K562 (cell line): ENCODE measurements at regions not wholly inside any gene's neighbourhood (a gene's known extent, or its start where the extent isn't known, plus 50 kb on each side); places are given as distances from the start of the nearest gene placed in this dataset.

Source experiments
- NFATC3 ChIP-seq: fragments of 450-650 bp; IDR thresholded peaks from 2 replicates; pipeline ENCODE4 v1.6.1; 2017; ENCODE audit warnings: mild to moderate bottlenecking
- PURB ChIP-seq: sonication (generic); formaldehyde crosslinking; IDR thresholded peaks from 2 replicates; pipeline ENCODE4 v1.9.0; 2021; ENCODE audit warnings: low read depth, mild to moderate bottlenecking, missing genetic modification reagents
- PYGO2 ChIP-seq: fragments of 450-650 bp; IDR thresholded peaks from 2 replicates; pipeline ENCODE4 v1.6.1; 2016; ENCODE audit warnings: mild to moderate bottlenecking, missing genetic modification characterization, moderate library complexity, missing compliant biosample characterization
- SIRT6 ChIP-seq: IDR thresholded peaks from one replicate; pipeline ENCODE4 v1.6.1; 2012; ENCODE audit warnings: low read depth, mild to moderate bottlenecking, control low read depth, inconsistent platforms, low read length, moderate library complexity
- SMARCB1 ChIP-seq: IDR thresholded peaks from 2 replicates; pipeline ENCODE4 v1.6.1; 2011; ENCODE audit warnings: improper control_type of control experiment, low read depth; ENCODE audit not compliant: insufficient read length
- TBP ChIP-seq: optimal IDR thresholded peaks from 2 replicates; pipeline ENCODE3; 2011; ENCODE audit warnings: low read depth, low read length, improper control_type of control experiment
- ZSCAN32 ChIP-seq: fragments of 450-650 bp; formaldehyde crosslinking; IDR thresholded peaks from 2 replicates; pipeline ENCODE4 v1.4.0; 2020; ENCODE audit warnings: mild to moderate bottlenecking, moderate library complexity
- TF ChIP-seq, protein P1 (sequence below): fragments of 250-450 bp; sonication (Bioruptor Pico); IDR thresholded peaks from 2 replicates; pipeline ENCODE4 v1.5.0; 2020; ENCODE audit warnings: mild to moderate bottlenecking, borderline replicate concordance
- TF ChIP-seq, protein P2 (sequence below): sonication (generic); formaldehyde crosslinking; IDR thresholded peaks from 2 replicates; pipeline ENCODE4 v1.4.0; 2020; ENCODE audit warnings: mild to moderate bottlenecking, missing genetic modification reagents

DNA sequence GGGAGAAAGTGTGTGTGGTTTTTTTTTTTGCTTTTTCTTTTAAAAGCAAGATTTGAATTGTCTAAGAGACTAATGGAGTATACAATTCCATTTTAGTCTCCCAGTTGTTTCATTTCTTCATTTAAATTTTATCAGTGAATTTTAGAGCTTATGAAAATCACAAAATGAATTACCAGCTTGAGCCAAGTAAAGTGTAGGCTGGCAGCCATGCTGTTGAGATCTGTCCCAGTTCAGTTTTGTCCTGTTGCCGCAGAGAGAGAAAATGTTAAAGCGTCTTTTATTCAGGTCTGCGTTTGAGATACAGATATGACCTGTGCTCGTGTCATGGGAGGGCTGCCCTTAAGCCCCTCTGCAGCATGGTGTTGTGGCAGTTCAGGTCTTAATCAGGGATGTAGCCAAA is 256.5 kb downstream of the IPO8 start (continued):
- no peak for TF ChIP-seq TBP
- no peak for TF ChIP-seq SMARCB1
- TF ChIP-seq ZSCAN32, result no peak
- no peak for TF ChIP-seq SIRT6
- TF ChIP-seq, protein P1, sequence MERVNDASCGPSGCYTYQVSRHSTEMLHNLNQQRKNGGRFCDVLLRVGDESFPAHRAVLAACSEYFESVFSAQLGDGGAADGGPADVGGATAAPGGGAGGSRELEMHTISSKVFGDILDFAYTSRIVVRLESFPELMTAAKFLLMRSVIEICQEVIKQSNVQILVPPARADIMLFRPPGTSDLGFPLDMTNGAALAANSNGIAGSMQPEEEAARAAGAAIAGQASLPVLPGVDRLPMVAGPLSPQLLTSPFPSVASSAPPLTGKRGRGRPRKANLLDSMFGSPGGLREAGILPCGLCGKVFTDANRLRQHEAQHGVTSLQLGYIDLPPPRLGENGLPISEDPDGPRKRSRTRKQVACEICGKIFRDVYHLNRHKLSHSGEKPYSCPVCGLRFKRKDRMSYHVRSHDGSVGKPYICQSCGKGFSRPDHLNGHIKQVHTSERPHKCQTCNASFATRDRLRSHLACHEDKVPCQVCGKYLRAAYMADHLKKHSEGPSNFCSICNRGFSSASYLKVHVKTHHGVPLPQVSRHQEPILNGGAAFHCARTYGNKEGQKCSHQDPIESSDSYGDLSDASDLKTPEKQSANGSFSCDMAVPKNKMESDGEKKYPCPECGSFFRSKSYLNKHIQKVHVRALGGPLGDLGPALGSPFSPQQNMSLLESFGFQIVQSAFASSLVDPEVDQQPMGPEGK (CRISPR knock-in tag), result no peak
- TF ChIP-seq PYGO2 (tag), result no peak
- TF ChIP-seq, protein P2, sequence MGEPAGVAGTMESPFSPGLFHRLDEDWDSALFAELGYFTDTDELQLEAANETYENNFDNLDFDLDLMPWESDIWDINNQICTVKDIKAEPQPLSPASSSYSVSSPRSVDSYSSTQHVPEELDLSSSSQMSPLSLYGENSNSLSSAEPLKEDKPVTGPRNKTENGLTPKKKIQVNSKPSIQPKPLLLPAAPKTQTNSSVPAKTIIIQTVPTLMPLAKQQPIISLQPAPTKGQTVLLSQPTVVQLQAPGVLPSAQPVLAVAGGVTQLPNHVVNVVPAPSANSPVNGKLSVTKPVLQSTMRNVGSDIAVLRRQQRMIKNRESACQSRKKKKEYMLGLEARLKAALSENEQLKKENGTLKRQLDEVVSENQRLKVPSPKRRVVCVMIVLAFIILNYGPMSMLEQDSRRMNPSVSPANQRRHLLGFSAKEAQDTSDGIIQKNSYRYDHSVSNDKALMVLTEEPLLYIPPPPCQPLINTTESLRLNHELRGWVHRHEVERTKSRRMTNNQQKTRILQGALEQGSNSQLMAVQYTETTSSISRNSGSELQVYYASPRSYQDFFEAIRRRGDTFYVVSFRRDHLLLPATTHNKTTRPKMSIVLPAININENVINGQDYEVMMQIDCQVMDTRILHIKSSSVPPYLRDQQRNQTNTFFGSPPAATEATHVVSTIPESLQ (CRISPR knock-in tag), result no peak
- TF ChIP-seq PURB (CRISPR knock-in tag), result no peak
- no peak for TF ChIP-seq NFATC3
- TF ChIP-seq, all 486 proteins: peak for 0
